Endothelial cell (in vitro differentiated cells): ENCODE measurements at regions not wholly inside any gene's neighbourhood (a gene's known extent, or its start where the extent isn't known, plus 50 kb on each side); places are given as distances from the start of the nearest gene placed in this dataset.
A peak's percentile ranks its signal among the peaks of the same experiment; 100 is the strongest.

Source experiments
- DNase-seq: peaks from one replicate; pipeline ENCODE4 v3.0.0; 2021; ENCODE audit warnings: low spot score
- H3K27ac Mint-ChIP-seq: one replicate; pipeline ENCODE4 v1.8.0; 2021; ENCODE audit warnings: mixed read lengths, inconsistent platforms; ENCODE audit not compliant: unreplicated experiment
- H3K27me3 Mint-ChIP-seq: one replicate; pipeline ENCODE4 v1.8.0; 2021; ENCODE audit warnings: mild to moderate bottlenecking, moderate library complexity, mixed read lengths, inconsistent platforms; ENCODE audit not compliant: unreplicated experiment
- H3K36me3 Mint-ChIP-seq: one replicate; pipeline ENCODE4 v1.8.0; 2021; ENCODE audit warnings: mild to moderate bottlenecking, low read depth, mixed read lengths, inconsistent platforms; ENCODE audit not compliant: unreplicated experiment
- H3K4me1 Mint-ChIP-seq: one replicate; pipeline ENCODE4 v1.8.0; 2021; ENCODE audit warnings: mild to moderate bottlenecking, mixed read lengths, inconsistent platforms; ENCODE audit not compliant: unreplicated experiment
- H3K4me3 Mint-ChIP-seq: one replicate; pipeline ENCODE4 v1.8.0; 2021; ENCODE audit warnings: mild to moderate bottlenecking, mixed read lengths, inconsistent platforms; ENCODE audit not compliant: unreplicated experiment
- H3K9me3 Mint-ChIP-seq: one replicate; pipeline ENCODE4 v1.8.0; 2021; ENCODE audit warnings: mixed read lengths, inconsistent platforms; ENCODE audit not compliant: unreplicated experiment
- TF ChIP-seq, protein P1 (sequence below): fragments of 200-600 bp; sonication (generic); IDR thresholded peaks from one replicate; pipeline ENCODE4 v1.5.0; 2021; ENCODE audit warnings: antibody characterized with exemption; ENCODE audit not compliant: unreplicated experiment

- Mint-ChIP-seq H3K27me3 (peaks cover 5% of the 10 kb centered on the region), H3K4me3 (peak overlapping the region; percentile 13), H3K27ac (no peak overlapping the region), H3K36me3 (peaks cover 6% of the 10 kb centered on the region), H3K9me3 (no peaks in the 10 kb centered on the region), H3K4me1 (no peaks in the 10 kb centered on the region)
- TF ChIP-seq, protein P1, sequence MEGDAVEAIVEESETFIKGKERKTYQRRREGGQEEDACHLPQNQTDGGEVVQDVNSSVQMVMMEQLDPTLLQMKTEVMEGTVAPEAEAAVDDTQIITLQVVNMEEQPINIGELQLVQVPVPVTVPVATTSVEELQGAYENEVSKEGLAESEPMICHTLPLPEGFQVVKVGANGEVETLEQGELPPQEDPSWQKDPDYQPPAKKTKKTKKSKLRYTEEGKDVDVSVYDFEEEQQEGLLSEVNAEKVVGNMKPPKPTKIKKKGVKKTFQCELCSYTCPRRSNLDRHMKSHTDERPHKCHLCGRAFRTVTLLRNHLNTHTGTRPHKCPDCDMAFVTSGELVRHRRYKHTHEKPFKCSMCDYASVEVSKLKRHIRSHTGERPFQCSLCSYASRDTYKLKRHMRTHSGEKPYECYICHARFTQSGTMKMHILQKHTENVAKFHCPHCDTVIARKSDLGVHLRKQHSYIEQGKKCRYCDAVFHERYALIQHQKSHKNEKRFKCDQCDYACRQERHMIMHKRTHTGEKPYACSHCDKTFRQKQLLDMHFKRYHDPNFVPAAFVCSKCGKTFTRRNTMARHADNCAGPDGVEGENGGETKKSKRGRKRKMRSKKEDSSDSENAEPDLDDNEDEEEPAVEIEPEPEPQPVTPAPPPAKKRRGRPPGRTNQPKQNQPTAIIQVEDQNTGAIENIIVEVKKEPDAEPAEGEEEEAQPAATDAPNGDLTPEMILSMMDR: no peak
- no peak for DNase-seq
Observed at GRCh38 chr19:5273782-5274181, 66.8 kb downstream of the PTPRS start.

- peaks cover 4% of the 10 kb centered on the region for H3K4me1 Mint-ChIP-seq
- peaks cover 5% of the 10 kb centered on the region for H3K27me3 Mint-ChIP-seq
- peaks cover 10% of the 10 kb centered on the region for H3K36me3 Mint-ChIP-seq
- H3K27ac Mint-ChIP-seq: no peak overlapping the region
- TF ChIP-seq, protein P1: peak; percentile 57
- no peak overlapping the region for H3K4me3 Mint-ChIP-seq
- no peaks in the 10 kb centered on the region for H3K9me3 Mint-ChIP-seq
- DNase-seq: no peak
Observed at GRCh38 chr19:5271145-5271544, 69.5 kb downstream of the PTPRS start.

DNA sequence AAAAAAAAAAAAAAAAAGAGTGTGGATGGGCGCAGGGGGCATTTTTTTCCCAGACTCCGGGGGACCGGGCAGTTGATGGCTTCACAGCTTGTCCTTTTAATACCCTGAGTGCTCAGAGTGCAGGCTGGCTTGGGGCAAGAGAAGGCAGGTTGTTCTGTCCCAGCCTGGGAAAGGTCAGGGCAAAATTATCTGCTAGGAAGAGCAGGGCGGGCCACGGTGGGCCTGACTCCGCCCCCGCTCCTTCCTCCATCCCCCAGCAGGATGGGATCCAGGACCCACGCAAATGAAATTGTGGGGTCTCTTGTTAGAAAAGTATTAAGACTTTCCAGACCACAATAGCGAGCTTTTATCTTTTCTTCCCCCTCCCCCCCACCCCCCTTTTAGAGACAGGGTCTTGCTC lies 70.7 kb downstream of the PTPRS start:
- H3K4me3 Mint-ChIP-seq: no peak overlapping the region
- H3K9me3 Mint-ChIP-seq: no peaks in the 10 kb centered on the region
- H3K27ac Mint-ChIP-seq: no peak overlapping the region
- peaks cover 4% of the 10 kb centered on the region for H3K4me1 Mint-ChIP-seq
- H3K36me3 Mint-ChIP-seq: peaks cover 10% of the 10 kb centered on the region
- peaks cover 2% of the 10 kb centered on the region for H3K27me3 Mint-ChIP-seq
- TF ChIP-seq, protein P1: no peak
- DNase-seq: no peak

GRCh38 chr19:5269279-5269678 lies 71.3 kb downstream of the PTPRS start:
- DNase-seq: no peak
- peak overlapping the region; percentile 31 for H3K4me3 Mint-ChIP-seq
- peaks cover 15% of the 10 kb centered on the region for H3K36me3 Mint-ChIP-seq
- H3K27me3 Mint-ChIP-seq: peaks cover 2% of the 10 kb centered on the region
- no peak overlapping the region for H3K27ac Mint-ChIP-seq
- TF ChIP-seq, protein P1: no peak
- no peaks in the 10 kb centered on the region for H3K9me3 Mint-ChIP-seq
- peaks cover 4% of the 10 kb centered on the region for H3K4me1 Mint-ChIP-seq

DNA sequence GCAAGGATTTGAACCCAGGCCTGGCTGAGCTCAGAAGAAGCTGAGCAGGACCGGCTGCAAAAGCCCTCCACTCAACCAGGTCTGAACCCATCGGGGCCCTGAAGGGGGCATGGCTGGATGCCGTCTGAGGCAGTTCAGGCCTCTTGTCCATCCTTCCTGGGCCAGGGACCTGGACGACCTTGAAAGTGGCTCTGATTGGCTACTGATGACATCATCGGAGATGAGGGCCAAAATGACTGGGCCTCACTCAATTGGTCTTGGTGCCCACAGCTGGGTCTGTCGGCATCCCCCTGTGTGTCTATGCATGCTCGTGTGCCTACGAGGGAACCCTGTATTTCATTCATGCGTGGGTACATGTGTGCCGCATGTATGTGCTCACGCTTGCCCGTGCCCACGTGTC lies 71.8 kb downstream of the PTPRS start:
- no peak overlapping the region for H3K4me3 Mint-ChIP-seq
- DNase-seq: no peak
- TF ChIP-seq, protein P1: no peak
- peaks cover 4% of the 10 kb centered on the region for H3K4me1 Mint-ChIP-seq
- H3K27me3 Mint-ChIP-seq: peaks cover 2% of the 10 kb centered on the region
- peaks cover 18% of the 10 kb centered on the region for H3K36me3 Mint-ChIP-seq
- H3K27ac Mint-ChIP-seq: no peak overlapping the region
- no peaks in the 10 kb centered on the region for H3K9me3 Mint-ChIP-seq
